HCT116 (cell line): ENCODE measurements at regions not wholly inside any gene's neighbourhood (a gene's known extent, or its start where the extent isn't known, plus 50 kb on each side); places are given as distances from the start of the nearest gene placed in this dataset.

Experiments used
- EZH2 ChIP-seq: fragments of 200-600 bp; sonication (generic); IDR thresholded peaks from 2 replicates; pipeline ENCODE4 v1.6.1; 2017; ENCODE audit warnings: antibody characterized with exemption, mixed run types
- JUND ChIP-seq: IDR thresholded peaks from 2 replicates; pipeline ENCODE4 v1.6.1; 2012
- POLR2A ChIP-seq: IDR thresholded peaks from 2 replicates; pipeline ENCODE4 v1.7.0; 2011; ENCODE audit warnings: borderline replicate concordance; ENCODE audit not compliant: insufficient read depth, insufficient read length; ENCODE audit errors: extremely low read depth
- POLR2AphosphoS5 ChIP-seq: IDR thresholded peaks from 2 replicates; pipeline ENCODE4 v1.6.1; 2011; ENCODE audit warnings: mild to moderate bottlenecking, low read depth, low read length, moderate library complexity
- RAD21 ChIP-seq: IDR thresholded peaks from 2 replicates; pipeline ENCODE4 v1.6.1; 2012; ENCODE audit warnings: low read depth, mild to moderate bottlenecking
- SIN3A ChIP-seq: IDR thresholded peaks from 2 replicates; pipeline ENCODE4 v1.6.1; 2012; ENCODE audit warnings: low read depth
- SP1 ChIP-seq: IDR thresholded peaks from 2 replicates; pipeline ENCODE4 v1.6.1; 2012; ENCODE audit warnings: low read depth
- ZFX ChIP-seq: fragments of 450-650 bp; IDR thresholded peaks from 2 replicates; pipeline ENCODE4 v1.6.1; 2017
- TF ChIP-seq, protein P1 (sequence below): IDR thresholded peaks from 2 replicates; pipeline ENCODE4 v1.6.1; 2012
- TF ChIP-seq, protein P2 (sequence below), 3 experiments: fragments of 200-600 bp in 1 of 3; sonication (generic) in 1 of 3; IDR thresholded peaks in 2 of 3; conservative IDR thresholded peaks in 1 of 3; 2 replicates each; pipeline ENCODE4 v1.5.1; 2012 to 2017; ENCODE audit warnings: low read depth in 2 of 3, low read length in 2 of 3, antibody characterized with exemption in 1 of 3, borderline replicate concordance in 1 of 3, control low read depth in 1 of 3, mild to moderate bottlenecking in 1 of 3, mixed read lengths in 1 of 3, mixed run types in 1 of 3, moderate library complexity in 1 of 3; ENCODE audit not compliant: insufficient read depth in 1 of 3
- TF ChIP-seq, protein P3 (sequence below): IDR thresholded peaks from 2 replicates; pipeline ENCODE4 v1.6.1; 2012
- TF ChIP-seq, protein P4 (sequence below): IDR thresholded peaks from 2 replicates; pipeline ENCODE4 v1.6.1; 2012; ENCODE audit warnings: low read depth

DNA sequence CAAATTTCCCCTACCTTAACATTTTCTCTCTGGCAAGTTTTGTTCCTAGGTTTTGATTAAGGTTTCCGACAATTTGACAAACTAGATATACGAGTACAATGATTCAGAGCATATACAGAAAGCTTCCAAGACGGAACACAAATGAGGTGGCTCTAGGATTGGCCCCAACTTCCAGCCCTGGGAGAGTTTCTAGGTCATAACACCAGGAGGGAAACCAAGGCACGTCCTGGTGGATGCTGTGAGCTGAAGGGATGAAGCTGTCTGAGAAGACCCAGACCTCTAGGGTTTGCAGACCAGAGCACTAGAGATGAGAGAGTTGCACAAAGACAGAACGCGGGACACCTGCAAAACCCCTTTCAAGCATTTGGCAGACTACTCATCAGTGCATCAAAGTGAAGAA is 51.5 kb upstream of the CAND1 start:
- TF ChIP-seq POLR2A (no peak), RAD21 (no peak), POLR2AphosphoS5 (no peak), EZH2 (no peak; the same call in 1 of the 2 replicates), JUND (no peak), SP1 (no peak), ZFX (no peak), SIN3A (no peak)
- TF ChIP-seq, protein P1, sequence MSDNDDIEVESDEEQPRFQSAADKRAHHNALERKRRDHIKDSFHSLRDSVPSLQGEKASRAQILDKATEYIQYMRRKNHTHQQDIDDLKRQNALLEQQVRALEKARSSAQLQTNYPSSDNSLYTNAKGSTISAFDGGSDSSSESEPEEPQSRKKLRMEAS = no peak
- TF ChIP-seq, protein P2, sequence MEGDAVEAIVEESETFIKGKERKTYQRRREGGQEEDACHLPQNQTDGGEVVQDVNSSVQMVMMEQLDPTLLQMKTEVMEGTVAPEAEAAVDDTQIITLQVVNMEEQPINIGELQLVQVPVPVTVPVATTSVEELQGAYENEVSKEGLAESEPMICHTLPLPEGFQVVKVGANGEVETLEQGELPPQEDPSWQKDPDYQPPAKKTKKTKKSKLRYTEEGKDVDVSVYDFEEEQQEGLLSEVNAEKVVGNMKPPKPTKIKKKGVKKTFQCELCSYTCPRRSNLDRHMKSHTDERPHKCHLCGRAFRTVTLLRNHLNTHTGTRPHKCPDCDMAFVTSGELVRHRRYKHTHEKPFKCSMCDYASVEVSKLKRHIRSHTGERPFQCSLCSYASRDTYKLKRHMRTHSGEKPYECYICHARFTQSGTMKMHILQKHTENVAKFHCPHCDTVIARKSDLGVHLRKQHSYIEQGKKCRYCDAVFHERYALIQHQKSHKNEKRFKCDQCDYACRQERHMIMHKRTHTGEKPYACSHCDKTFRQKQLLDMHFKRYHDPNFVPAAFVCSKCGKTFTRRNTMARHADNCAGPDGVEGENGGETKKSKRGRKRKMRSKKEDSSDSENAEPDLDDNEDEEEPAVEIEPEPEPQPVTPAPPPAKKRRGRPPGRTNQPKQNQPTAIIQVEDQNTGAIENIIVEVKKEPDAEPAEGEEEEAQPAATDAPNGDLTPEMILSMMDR (IDR thresholded peaks at IDR 0.05 in 2 of 3, conservative IDR thresholded peaks at IDR 0.05 in 1 of 3; ENCODE audit: borderline replicate concordance in 1 of 3, insufficient read depth in 1 of 3, low read depth in 2 of 3, low read length in 2 of 3) = no peak
- TF ChIP-seq, protein P3, sequence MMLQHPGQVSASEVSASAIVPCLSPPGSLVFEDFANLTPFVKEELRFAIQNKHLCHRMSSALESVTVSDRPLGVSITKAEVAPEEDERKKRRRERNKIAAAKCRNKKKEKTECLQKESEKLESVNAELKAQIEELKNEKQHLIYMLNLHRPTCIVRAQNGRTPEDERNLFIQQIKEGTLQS = no peak
- TF ChIP-seq, protein P4, sequence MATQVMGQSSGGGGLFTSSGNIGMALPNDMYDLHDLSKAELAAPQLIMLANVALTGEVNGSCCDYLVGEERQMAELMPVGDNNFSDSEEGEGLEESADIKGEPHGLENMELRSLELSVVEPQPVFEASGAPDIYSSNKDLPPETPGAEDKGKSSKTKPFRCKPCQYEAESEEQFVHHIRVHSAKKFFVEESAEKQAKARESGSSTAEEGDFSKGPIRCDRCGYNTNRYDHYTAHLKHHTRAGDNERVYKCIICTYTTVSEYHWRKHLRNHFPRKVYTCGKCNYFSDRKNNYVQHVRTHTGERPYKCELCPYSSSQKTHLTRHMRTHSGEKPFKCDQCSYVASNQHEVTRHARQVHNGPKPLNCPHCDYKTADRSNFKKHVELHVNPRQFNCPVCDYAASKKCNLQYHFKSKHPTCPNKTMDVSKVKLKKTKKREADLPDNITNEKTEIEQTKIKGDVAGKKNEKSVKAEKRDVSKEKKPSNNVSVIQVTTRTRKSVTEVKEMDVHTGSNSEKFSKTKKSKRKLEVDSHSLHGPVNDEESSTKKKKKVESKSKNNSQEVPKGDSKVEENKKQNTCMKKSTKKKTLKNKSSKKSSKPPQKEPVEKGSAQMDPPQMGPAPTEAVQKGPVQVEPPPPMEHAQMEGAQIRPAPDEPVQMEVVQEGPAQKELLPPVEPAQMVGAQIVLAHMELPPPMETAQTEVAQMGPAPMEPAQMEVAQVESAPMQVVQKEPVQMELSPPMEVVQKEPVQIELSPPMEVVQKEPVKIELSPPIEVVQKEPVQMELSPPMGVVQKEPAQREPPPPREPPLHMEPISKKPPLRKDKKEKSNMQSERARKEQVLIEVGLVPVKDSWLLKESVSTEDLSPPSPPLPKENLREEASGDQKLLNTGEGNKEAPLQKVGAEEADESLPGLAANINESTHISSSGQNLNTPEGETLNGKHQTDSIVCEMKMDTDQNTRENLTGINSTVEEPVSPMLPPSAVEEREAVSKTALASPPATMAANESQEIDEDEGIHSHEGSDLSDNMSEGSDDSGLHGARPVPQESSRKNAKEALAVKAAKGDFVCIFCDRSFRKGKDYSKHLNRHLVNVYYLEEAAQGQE = no peak
